B cell (primary cell): ENCODE measurements at regions not wholly inside any gene's neighbourhood (a gene's known extent, or its start where the extent isn't known, plus 50 kb on each side); places are given as distances from the start of the nearest gene placed in this dataset.

Source experiments
- ATAC-seq: fragments of 200-7000 bp; cut with Tn5 transposase; one replicate; pipeline ENCODE4 v1.10.0; 2021; ENCODE audit warnings: low read depth, mild to moderate bottlenecking, moderate number of reproducible peaks, moderate library complexity
- CTCF ChIA-PET: fragments of 350-600 bp; sonication (Branson Sonifier 250); formaldehyde crosslinking; loops from one replicate; lab custom pipeline; 2021; ENCODE audit warnings: antibody characterized with exemption, inconsistent platforms; lab: Charles Lee
- POLR2A ChIA-PET: fragments of 350-600 bp; sonication (Branson Sonifier 250); formaldehyde crosslinking; loops from one replicate; lab custom pipeline; 2021; ENCODE audit warnings: antibody characterized with exemption; lab: Charles Lee
- DNase-seq: peaks from one replicate; pipeline ENCODE4 v3.0.0; 2013
- H2AFZ ChIP-seq: 2 replicates; pipeline ENCODE4 v1.6.1; 2012; ENCODE audit warnings: mild to moderate bottlenecking, low read depth, low read length; ENCODE audit not compliant: insufficient read depth, poor library complexity, severe bottlenecking
- H3K27ac ChIP-seq, 2 donors: 1 replicate in 1 of 2; 2 replicates in 1 of 2; pipeline ENCODE4 v1.5.1; 2012 to 2013; ENCODE audit warnings: low read length in 2 of 2, mild to moderate bottlenecking in 2 of 2, moderate library complexity in 1 of 2
- H3K27me3 ChIP-seq, 4 experiments: fragments of 200-600 bp in 1 of 4; sonication (generic) in 1 of 4; replicated peaks in 1 of 4; 1 replicate in 2 of 4; 2 replicates in 2 of 4; pipeline versions ENCODE4 v1.6.1 to v1.7.0; 2013 to 2016; ENCODE audit warnings: low read length in 3 of 4, mild to moderate bottlenecking in 2 of 4, mixed read lengths in 1 of 4, moderate library complexity in 1 of 4; ENCODE audit not compliant: insufficient read depth in 4 of 4, control insufficient read depth in 3 of 4; ENCODE audit errors: control extremely low read depth in 1 of 4
- H3K36me3 ChIP-seq, 2 experiments: replicated peaks in 1 of 2; 1 replicate in 1 of 2; 2 replicates in 1 of 2; pipeline versions ENCODE4 v1.6.1 to v1.7.1; 2013; ENCODE audit warnings: low read length in 1 of 2; ENCODE audit not compliant: insufficient read depth in 2 of 2, control insufficient read depth in 1 of 2; ENCODE audit errors: control extremely low read depth in 1 of 2, extremely low read depth in 1 of 2
- H3K4me1 ChIP-seq, 2 donors: fragments of 200-600 bp in 1 of 2; sonication (generic) in 1 of 2; 1 replicate in 1 of 2; 2 replicates in 1 of 2; pipeline versions ENCODE4 v1.5.1 to v1.6.1; 2013 to 2017; ENCODE audit warnings: low read length in 2 of 2; ENCODE audit not compliant: control insufficient read depth in 2 of 2, insufficient read depth in 2 of 2
- H3K4me2 ChIP-seq: replicated peaks from 2 replicates; pipeline ENCODE3; 2012; ENCODE audit warnings: mild to moderate bottlenecking, low read depth, low read length; ENCODE audit not compliant: poor library complexity, severe bottlenecking
- H3K4me3 ChIP-seq, 5 experiments: fragments of 200-600 bp in 1 of 5; sonication (generic) in 1 of 5; 1 replicate in 3 of 5; 2 replicates in 2 of 5; pipeline versions ENCODE4 v1.5.1 to v1.7.0; 2011 to 2016; ENCODE audit warnings: low read length in 4 of 5, mild to moderate bottlenecking in 4 of 5, low read depth in 2 of 5, control low read depth in 1 of 5, moderate library complexity in 1 of 5; ENCODE audit not compliant: insufficient read depth in 1 of 5; ENCODE audit errors: control extremely low read depth in 1 of 5, extremely low read depth in 1 of 5
- H3K79me2 ChIP-seq: fragments of 200-600 bp; sonication (generic); one replicate; pipeline ENCODE4 v1.6.0; 2016; ENCODE audit warnings: low read length; ENCODE audit not compliant: control insufficient read depth, insufficient read depth
- H3K9ac ChIP-seq: fragments of 200-600 bp; sonication (generic); 2 replicates; pipeline ENCODE4 v1.6.1; 2017; ENCODE audit warnings: mild to moderate bottlenecking, low read length, moderate library complexity
- H3K9me3 ChIP-seq, 3 donors: one replicate each; pipeline versions ENCODE4 v1.6.1 to v1.7.1; 2013; ENCODE audit warnings: low read length in 2 of 3; ENCODE audit not compliant: control insufficient read depth in 2 of 3, insufficient read depth in 1 of 3; ENCODE audit errors: control extremely low read depth in 1 of 3
- H4K20me1 ChIP-seq: 2 replicates; pipeline ENCODE4 v1.6.0; 2012; ENCODE audit warnings: mild to moderate bottlenecking, low read length; ENCODE audit not compliant: insufficient read depth, control insufficient read depth, poor library complexity, severe bottlenecking
- H3K27ac Mint-ChIP-seq: one replicate; pipeline ENCODE4 v1.8.0; 2021; ENCODE audit warnings: mixed read lengths
- H3K27me3 Mint-ChIP-seq: one replicate; pipeline ENCODE4 v1.8.0; 2021; ENCODE audit warnings: mixed read lengths
- H3K4me1 Mint-ChIP-seq: one replicate; pipeline ENCODE4 v1.8.0; 2021; ENCODE audit warnings: mixed read lengths
- H3K4me3 Mint-ChIP-seq: one replicate; pipeline ENCODE4 v1.8.0; 2021; ENCODE audit warnings: mixed read lengths
- H3K9me3 Mint-ChIP-seq: one replicate; pipeline ENCODE4 v1.8.0; 2022; ENCODE audit warnings: mixed read lengths; ENCODE audit not compliant: insufficient read depth
- CTCF ChIP-seq: fragments of 200-600 bp; IDR thresholded peaks from one replicate; pipeline ENCODE4 v1.8.0; 2022; ENCODE audit warnings: antibody characterized with exemption, mild to moderate bottlenecking
- EZH2 ChIP-seq: IDR thresholded peaks from 2 replicates; pipeline ENCODE4 v1.6.1; 2012; ENCODE audit warnings: borderline replicate concordance, low read depth, mild to moderate bottlenecking, moderate library complexity, low read length; ENCODE audit not compliant: insufficient read depth, poor library complexity, severe bottlenecking
- WGBS: methylation state at CpG from one replicate; pipeline ENCODE4 v1.1.5; 2013; ENCODE audit warnings: missing lambda C conversion rate; ENCODE audit not compliant: insufficient coverage; 5-methylcytosine and 5-hydroxymethylcytosine counted together
- intact Hi-C: fragments of 100-400 bp; cut with micrococcal nuclease; formaldehyde crosslinking; loops from one replicate; pipeline ENCODE4 v1.10.0; 2022

GRCh38 chr1:191405417-191405816 is 752.8 kb upstream of the RGS18 start:
- POLR2A ChIA-PET: no interaction called here
- H3K27ac Mint-ChIP-seq: no peak overlapping the region

DNA sequence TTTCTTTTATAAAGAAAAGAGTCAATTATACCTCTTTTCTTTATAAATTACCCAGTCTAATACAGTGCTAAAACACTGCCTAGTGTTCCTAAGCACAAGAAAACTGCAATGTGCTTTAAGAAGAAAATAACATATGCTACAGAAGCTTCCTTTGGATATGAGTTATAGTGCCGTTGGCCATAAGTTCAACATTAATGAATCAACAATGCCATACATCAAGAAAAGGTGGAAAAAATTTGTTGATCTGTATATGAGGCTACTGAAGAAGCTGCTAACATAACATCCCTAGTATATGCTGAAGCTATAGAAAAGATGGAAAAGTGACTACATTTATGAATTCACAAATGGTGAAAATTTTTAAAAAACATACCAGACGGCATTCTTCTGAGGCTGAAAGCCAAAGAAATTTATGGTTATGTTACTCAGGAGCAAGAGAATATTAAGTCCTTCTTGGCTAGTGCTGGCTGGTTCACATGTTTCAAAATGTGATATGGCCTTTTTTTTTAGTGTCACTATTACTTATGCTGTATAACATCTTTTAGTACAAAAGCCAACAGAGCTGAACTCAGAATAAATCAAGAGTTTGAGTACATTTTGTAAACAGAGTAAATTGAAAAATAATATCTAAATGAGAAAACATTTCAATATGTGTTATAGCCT is 743.2 kb upstream of the RGS18 start:
- TF ChIP-seq CTCF: no peak
- no peak for TF ChIP-seq EZH2
- no peak overlapping the region for H2AFZ ChIP-seq
- H3K4me1 ChIP-seq: no peaks in the 10 kb centered on the region
- Mint-ChIP-seq H3K9me3 (peaks cover 2% of the 10 kb centered on the region), H3K4me3 (no peak overlapping the region), H3K27ac (no peak overlapping the region), H3K27me3 (no peaks in the 10 kb centered on the region), H3K4me1 (no peaks in the 10 kb centered on the region)
- H4K20me1 ChIP-seq: no peaks in the 10 kb centered on the region
- no peak overlapping the region for H3K4me3 ChIP-seq
- no peaks in the 10 kb centered on the region for H3K36me3 ChIP-seq
- H3K9ac ChIP-seq: no peak overlapping the region
- intact Hi-C loops: no loop called here
- no peak overlapping the region for H3K27ac ChIP-seq
- no peaks in the 10 kb centered on the region for H3K27me3 ChIP-seq
- H3K9me3 ChIP-seq: no peaks in the 10 kb centered on the region
- no peak overlapping the region for H3K4me2 ChIP-seq
- H3K79me2 ChIP-seq: no peaks in the 10 kb centered on the region
- ChIA-PET CTCF (no interaction called here), POLR2A (no interaction called here)
- WGBS: no CpG with 5 or more reads among the region's 2 CpGs
- DNase-seq (no peak), ATAC-seq (no peak)

More at GRCh38 chr1:191405417-191405816, 752.8 kb upstream of the RGS18 start:
- Histone ChIP-seq H3K4me2 (no peak overlapping the region), H3K9me3 (peaks cover 0 to 1% (median 0%) of the 10 kb centered on the region in 3 donors), H3K4me1 (no peaks in the 10 kb centered on the region), H3K36me3 (no peaks in the 10 kb centered on the region), H4K20me1 (no peaks in the 10 kb centered on the region), H3K9ac (no peak overlapping the region), H2AFZ (no peak overlapping the region), H3K27ac (no peak overlapping the region), H3K4me3 (no peak overlapping the region), H3K27me3 (no peaks in the 10 kb centered on the region), H3K79me2 (no peaks in the 10 kb centered on the region)
- CTCF ChIA-PET: no interaction called here
- TF ChIP-seq EZH2 (no peak), CTCF (no peak)
- intact Hi-C loops: no loop called here
- no peak overlapping the region for H3K4me3 Mint-ChIP-seq
- no peaks in the 10 kb centered on the region for H3K27me3 Mint-ChIP-seq
- WGBS: no CpG with 5 or more reads among the region's 3 CpGs
- DNase-seq (no peak), ATAC-seq (no peak)
- no peaks in the 10 kb centered on the region for H3K9me3 Mint-ChIP-seq
- H3K4me1 Mint-ChIP-seq: no peaks in the 10 kb centered on the region
